ENCODE measurements at regions not wholly inside any gene's neighbourhood (a gene's known extent, or its start where the extent isn't known, plus 50 kb on each side); places are given as distances from the start of the nearest gene placed in this dataset.

DNA sequence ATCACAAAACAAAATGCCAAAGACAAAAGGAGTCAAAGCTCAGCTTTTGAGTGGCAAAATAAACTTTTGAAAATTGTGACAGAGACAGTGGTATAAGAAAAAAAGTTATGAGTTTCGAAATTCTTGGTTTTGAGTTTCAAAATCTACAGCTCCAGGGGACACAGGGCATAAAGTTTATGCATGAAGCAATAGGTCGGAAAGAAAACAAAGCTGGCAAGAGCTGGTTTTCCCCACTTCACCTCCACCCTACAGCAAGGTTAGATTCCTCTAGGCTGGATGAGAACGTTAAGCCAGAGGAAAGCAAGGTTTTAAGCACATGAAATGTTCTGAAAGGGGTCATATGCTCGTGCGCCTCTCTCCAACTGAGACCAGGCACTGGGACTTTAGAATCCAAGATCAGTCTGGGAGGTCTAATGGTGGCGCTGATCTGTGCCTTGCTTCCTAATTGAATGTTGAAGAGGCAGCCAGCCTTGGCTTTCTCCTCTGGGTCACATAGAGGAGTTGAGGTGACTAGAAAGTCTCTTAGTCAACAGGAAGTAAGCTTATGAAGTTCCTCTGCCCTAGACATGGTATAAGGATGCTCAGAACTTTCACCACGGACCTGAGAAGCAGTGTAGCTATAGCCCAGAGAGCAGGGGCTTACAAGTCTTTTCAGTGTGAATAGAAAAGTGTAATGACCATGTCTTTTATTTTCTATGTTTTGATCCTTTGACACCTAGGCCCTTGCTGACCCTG lies 167.7 kb upstream of the DMAC1 start:
- Mint-ChIP-seq H3K27me3 (ENCODE audit: low read depth, poor library complexity) (peaks cover 3% of the 10 kb centered on the region), H3K9me3 (no peaks in the 10 kb centered on the region), H3K36me3 (ENCODE audit: low read depth) (no peaks in the 10 kb centered on the region), H3K27ac (no peak overlapping the region), H3K4me1 (peaks cover 28% of the 10 kb centered on the region), H3K4me3 (no peak overlapping the region)
- TF ChIP-seq, protein P1, sequence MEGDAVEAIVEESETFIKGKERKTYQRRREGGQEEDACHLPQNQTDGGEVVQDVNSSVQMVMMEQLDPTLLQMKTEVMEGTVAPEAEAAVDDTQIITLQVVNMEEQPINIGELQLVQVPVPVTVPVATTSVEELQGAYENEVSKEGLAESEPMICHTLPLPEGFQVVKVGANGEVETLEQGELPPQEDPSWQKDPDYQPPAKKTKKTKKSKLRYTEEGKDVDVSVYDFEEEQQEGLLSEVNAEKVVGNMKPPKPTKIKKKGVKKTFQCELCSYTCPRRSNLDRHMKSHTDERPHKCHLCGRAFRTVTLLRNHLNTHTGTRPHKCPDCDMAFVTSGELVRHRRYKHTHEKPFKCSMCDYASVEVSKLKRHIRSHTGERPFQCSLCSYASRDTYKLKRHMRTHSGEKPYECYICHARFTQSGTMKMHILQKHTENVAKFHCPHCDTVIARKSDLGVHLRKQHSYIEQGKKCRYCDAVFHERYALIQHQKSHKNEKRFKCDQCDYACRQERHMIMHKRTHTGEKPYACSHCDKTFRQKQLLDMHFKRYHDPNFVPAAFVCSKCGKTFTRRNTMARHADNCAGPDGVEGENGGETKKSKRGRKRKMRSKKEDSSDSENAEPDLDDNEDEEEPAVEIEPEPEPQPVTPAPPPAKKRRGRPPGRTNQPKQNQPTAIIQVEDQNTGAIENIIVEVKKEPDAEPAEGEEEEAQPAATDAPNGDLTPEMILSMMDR (IDR thresholded peaks at IDR 0.05): no peak
- DNase-seq: no peak

DNA sequence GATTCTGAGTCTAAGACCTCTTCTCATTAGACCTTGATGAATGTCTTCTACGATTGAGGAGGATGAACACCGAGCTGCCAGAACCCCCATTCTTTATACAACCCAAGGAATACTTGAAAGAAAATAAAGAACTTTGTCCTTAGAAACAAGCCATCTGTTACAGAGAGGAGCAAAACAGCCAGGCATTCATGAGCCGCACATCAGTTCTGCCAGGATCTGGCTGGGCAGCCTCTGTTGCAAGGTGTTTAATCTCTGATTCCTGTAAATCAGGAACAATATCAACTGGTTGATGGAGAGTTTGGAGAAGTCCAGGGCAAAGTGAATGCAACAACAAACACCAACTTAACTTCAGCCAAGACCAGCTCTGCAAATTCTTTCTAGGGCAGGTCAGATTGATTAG lies 165.5 kb upstream of the DMAC1 start:
- no peak for DNase-seq
- Mint-ChIP-seq H3K27me3 (ENCODE audit: low read depth, poor library complexity) (peaks cover 3% of the 10 kb centered on the region), H3K4me3 (no peak overlapping the region), H3K27ac (no peak overlapping the region), H3K9me3 (no peaks in the 10 kb centered on the region), H3K4me1 (peaks cover 50% of the 10 kb centered on the region), H3K36me3 (ENCODE audit: low read depth) (no peaks in the 10 kb centered on the region)
- TF ChIP-seq, protein P1 (IDR thresholded peaks at IDR 0.05): no peak

DNA sequence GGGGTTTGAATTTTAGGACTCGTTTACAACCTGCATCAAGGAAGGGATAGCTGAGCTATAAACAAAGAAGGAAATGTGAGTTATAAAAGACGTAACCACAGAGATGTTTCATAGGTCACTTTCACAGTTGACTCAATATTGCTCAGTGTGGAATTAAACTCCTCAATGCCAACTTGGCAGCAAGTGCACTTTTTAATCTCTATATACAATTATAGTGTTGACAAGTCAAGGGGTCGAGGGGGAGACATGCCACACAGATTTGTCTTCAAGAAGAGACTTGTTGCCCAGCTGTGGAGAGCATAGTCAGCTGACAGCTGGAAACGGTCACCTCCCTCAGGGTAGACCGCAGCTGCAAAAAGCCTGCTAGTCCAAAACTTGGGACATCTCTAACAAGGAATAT lies 163.4 kb upstream of the DMAC1 start:
- no peak overlapping the region for H3K4me3 Mint-ChIP-seq
- TF ChIP-seq, protein P1 (IDR thresholded peaks at IDR 0.05): no peak
- H3K27ac Mint-ChIP-seq: no peak overlapping the region
- peaks cover 63% of the 10 kb centered on the region for H3K4me1 Mint-ChIP-seq
- no peaks in the 10 kb centered on the region for H3K36me3 Mint-ChIP-seq (ENCODE audit: low read depth)
- H3K27me3 Mint-ChIP-seq (ENCODE audit: low read depth, poor library complexity): peaks cover 3% of the 10 kb centered on the region
- H3K9me3 Mint-ChIP-seq: no peaks in the 10 kb centered on the region
- DNase-seq: no peak

DNA sequence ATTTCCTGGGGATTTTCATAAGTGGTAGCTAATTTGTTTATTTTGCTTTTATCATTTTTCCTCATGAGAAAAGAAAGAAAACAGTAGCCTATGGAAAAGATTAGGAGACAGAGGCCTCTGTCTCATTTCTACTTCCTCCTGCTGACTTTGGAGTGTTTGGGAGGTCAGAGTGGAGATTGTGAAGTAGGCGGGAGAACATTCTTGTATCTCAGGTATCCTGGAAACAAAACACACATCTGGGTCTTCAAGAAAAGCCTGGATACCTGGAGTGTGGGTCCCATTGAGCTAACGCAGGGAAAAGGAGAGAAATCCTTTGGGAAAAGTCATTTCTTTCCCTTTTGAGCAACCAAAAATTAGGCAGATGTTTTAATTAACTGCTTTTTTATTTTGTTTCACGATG lies 161.5 kb upstream of the DMAC1 start:
- TF ChIP-seq, protein P1 (IDR thresholded peaks at IDR 0.05): no peak

DNA sequence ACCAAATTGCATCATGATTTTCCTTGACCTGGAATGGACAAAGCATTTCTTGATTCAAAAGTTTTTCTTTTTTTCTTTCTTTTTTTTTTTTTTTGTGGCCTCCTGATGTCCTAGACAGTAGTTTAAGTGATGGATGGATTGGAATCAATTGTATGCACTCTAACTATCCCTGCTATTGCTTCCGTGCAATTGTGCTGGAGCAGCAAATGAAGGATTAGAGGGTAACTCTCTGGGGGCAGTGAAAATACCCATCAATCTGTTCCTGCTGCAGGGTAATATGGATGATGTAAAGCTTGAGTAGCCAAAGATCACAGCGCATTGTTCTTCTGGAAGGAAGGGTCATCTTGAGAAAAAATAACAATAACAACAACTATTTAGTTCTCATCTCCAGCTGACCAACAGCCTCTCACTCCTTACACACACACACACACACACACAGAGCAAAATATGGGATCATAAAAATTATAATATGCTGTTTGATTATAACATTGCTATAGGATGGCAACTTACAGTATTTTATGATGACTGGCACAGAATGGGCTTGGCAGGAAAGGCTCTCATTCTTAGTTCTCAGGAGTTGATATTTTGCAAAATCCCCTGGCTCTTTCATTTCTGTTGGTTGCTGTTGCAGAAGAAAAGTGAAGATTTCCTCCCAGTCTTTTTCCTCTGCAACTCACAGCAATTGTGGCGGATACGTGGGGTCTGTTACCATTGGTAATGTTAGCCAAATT lies 160.9 kb upstream of the DMAC1 start:
- H3K27me3 Mint-ChIP-seq (ENCODE audit: low read depth, poor library complexity): peaks cover 3% of the 10 kb centered on the region
- TF ChIP-seq, protein P1 (IDR thresholded peaks at IDR 0.05): no peak
- H3K36me3 Mint-ChIP-seq (ENCODE audit: low read depth): no peaks in the 10 kb centered on the region
- H3K4me1 Mint-ChIP-seq: peaks cover 57% of the 10 kb centered on the region
- DNase-seq: peak; percentile 9
- H3K4me3 Mint-ChIP-seq: peak overlapping the region; percentile 10
- H3K9me3 Mint-ChIP-seq: no peaks in the 10 kb centered on the region
- peak overlapping the region; percentile 84 for H3K27ac Mint-ChIP-seq

More for the DNA sequence above, 161.5 kb upstream of the DMAC1 start:
- Mint-ChIP-seq H3K27me3 (ENCODE audit: low read depth, poor library complexity) (peaks cover 3% of the 10 kb centered on the region), H3K36me3 (ENCODE audit: low read depth) (no peaks in the 10 kb centered on the region), H3K27ac (peak overlapping the region; percentile 84), H3K4me1 (peaks cover 62% of the 10 kb centered on the region), H3K9me3 (no peaks in the 10 kb centered on the region), H3K4me3 (no peak overlapping the region)
- no peak for DNase-seq

Data from nephron progenitor cell (in vitro differentiated cells).